ENCODE measurements at regions not wholly inside any gene's neighbourhood (a gene's known extent, or its start where the extent isn't known, plus 50 kb on each side); places are given as distances from the start of the nearest gene placed in this dataset.

DNA sequence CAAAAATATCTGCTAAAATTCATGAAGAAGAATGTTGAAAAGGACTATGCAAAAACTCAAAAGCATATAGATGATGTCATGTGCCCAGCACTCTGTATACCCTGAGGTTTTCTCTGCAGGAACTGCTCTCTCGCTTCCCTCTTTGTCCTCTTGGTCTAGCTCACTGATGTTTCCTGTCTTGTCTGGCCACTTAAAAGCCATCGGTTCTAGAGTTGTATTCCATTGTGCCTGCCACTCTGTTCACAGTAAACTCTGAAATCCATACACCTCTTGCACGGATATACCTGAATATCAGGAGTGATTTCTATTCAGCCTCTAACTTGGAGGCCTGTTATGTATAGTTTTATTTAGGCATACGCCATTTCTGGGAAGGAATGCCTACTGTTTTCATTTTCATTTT is 101.0 kb upstream of the CNTNAP4 start:
- CTCF ChIA-PET: no interaction called here
- H3K36me3 ChIP-seq (ENCODE audit: low read depth): no peaks in the 10 kb centered on the region
- H2AFZ ChIP-seq: no peak overlapping the region
- no peaks in the 10 kb centered on the region for H3K79me2 ChIP-seq (ENCODE audit: low read depth)
- H3K4me2 ChIP-seq: no peak overlapping the region
- H3K9me2 ChIP-seq (ENCODE audit: insufficient read depth): no peaks in the 10 kb centered on the region
- DNase-seq: no peak
- no peak overlapping the region for H3K27ac ChIP-seq
- H3K4me1 ChIP-seq (replicated peaks; ENCODE audit: insufficient read depth): no peaks in the 10 kb centered on the region
- POLR2A ChIA-PET (ENCODE audit: unreplicated experiment): no interaction called here
- intact Hi-C loops (cut with micrococcal nuclease; ENCODE audit: unreplicated experiment): no loop called here
- H3F3A ChIP-seq (ENCODE audit: insufficient read depth, low read depth): no peaks in the 10 kb centered on the region
- H3K9me3 ChIP-seq (ENCODE audit: insufficient read depth, low read depth): no peaks in the 10 kb centered on the region
- no peaks in the 10 kb centered on the region; the same call in 1 of the 2 replicates for H4K20me1 ChIP-seq (ENCODE audit: insufficient read depth)
- BruUV-seq (replicated peaks): no TSS peak
- H3K27me3 ChIP-seq (ENCODE audit: insufficient read depth, low read depth): no peaks in the 10 kb centered on the region
- TF ChIP-seq, protein P1, sequence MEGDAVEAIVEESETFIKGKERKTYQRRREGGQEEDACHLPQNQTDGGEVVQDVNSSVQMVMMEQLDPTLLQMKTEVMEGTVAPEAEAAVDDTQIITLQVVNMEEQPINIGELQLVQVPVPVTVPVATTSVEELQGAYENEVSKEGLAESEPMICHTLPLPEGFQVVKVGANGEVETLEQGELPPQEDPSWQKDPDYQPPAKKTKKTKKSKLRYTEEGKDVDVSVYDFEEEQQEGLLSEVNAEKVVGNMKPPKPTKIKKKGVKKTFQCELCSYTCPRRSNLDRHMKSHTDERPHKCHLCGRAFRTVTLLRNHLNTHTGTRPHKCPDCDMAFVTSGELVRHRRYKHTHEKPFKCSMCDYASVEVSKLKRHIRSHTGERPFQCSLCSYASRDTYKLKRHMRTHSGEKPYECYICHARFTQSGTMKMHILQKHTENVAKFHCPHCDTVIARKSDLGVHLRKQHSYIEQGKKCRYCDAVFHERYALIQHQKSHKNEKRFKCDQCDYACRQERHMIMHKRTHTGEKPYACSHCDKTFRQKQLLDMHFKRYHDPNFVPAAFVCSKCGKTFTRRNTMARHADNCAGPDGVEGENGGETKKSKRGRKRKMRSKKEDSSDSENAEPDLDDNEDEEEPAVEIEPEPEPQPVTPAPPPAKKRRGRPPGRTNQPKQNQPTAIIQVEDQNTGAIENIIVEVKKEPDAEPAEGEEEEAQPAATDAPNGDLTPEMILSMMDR (conservative IDR thresholded peaks at IDR 0.05): no peak
- TF ChIP-seq EZH2 (IDR thresholded peaks at IDR 0.05; ENCODE audit: low read depth): no peak
- H3K4me3 ChIP-seq: no peak overlapping the region

GRCh38 chr16:76176616-76177015 is 100.6 kb upstream of the CNTNAP4 start:
- Histone ChIP-seq H3K9me2 (ENCODE audit: insufficient read depth) (no peaks in the 10 kb centered on the region), H3K27ac (no peak overlapping the region), H3K27me3 (ENCODE audit: insufficient read depth, low read depth) (no peaks in the 10 kb centered on the region), H3K9me3 (ENCODE audit: insufficient read depth, low read depth) (no peaks in the 10 kb centered on the region), H3K36me3 (ENCODE audit: low read depth) (no peaks in the 10 kb centered on the region), H3F3A (ENCODE audit: insufficient read depth, low read depth) (no peaks in the 10 kb centered on the region), H3K4me2 (no peak overlapping the region), H3K4me1 (replicated peaks; ENCODE audit: insufficient read depth) (no peaks in the 10 kb centered on the region), H3K79me2 (ENCODE audit: low read depth) (no peaks in the 10 kb centered on the region), H3K4me3 (no peak overlapping the region), H2AFZ (no peak overlapping the region), H4K20me1 (ENCODE audit: insufficient read depth) (no peaks in the 10 kb centered on the region; the same call in 1 of the 2 replicates)
- TF ChIP-seq, protein P1 (conservative IDR thresholded peaks at IDR 0.05): no peak
- no peak for TF ChIP-seq EZH2 (IDR thresholded peaks at IDR 0.05; ENCODE audit: low read depth)
- POLR2A ChIA-PET (ENCODE audit: unreplicated experiment): no interaction called here
- intact Hi-C loops (cut with micrococcal nuclease; ENCODE audit: unreplicated experiment): no loop called here
- CTCF ChIA-PET: no interaction called here
- DNase-seq: no peak
- BruUV-seq (replicated peaks): no TSS peak

DNA sequence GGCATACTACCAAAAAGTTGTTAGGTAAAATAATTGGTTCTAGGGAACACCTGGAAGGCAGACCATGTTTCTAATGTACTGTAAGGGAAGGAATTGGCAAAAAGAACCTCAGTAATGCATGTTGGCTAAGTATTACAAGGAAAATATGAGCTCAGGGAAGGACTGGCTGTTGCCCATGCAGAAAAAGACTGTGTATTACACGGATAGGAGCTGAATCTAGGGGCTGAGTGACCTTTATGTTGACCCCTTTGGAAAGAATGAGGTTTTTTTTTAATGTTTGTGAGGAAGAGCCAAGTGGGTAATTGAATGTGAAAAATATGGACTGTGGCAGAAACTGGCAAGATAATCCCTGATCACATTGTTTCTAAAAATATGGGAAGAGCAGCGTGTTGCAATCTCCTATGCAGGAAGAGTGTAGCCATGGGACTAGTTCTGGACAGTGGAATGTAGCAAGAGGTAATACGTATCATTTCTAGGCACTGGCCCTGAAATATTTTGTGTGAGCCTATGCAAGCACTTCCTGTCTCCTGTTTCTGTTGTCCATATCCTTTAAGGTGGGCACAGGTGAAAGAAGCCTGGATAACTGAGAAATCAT is 95.1 kb upstream of the CNTNAP4 start:
- ChIA-PET CTCF (no interaction called here), POLR2A (ENCODE audit: unreplicated experiment) (no interaction called here)
- no TSS peak for BruUV-seq (replicated peaks)
- H3K36me3 ChIP-seq (ENCODE audit: low read depth): no peaks in the 10 kb centered on the region
- intact Hi-C loops (cut with micrococcal nuclease; ENCODE audit: unreplicated experiment): no loop called here
- H3K9me3 ChIP-seq (ENCODE audit: insufficient read depth, low read depth): no peaks in the 10 kb centered on the region
- H3K4me1 ChIP-seq (replicated peaks; ENCODE audit: insufficient read depth): no peaks in the 10 kb centered on the region
- H3K27ac ChIP-seq: no peak overlapping the region
- no peaks in the 10 kb centered on the region for H3K9me2 ChIP-seq (ENCODE audit: insufficient read depth)
- no peaks in the 10 kb centered on the region for H3K79me2 ChIP-seq (ENCODE audit: low read depth)
- DNase-seq: no peak
- H2AFZ ChIP-seq: no peak overlapping the region
- no peak for TF ChIP-seq EZH2 (IDR thresholded peaks at IDR 0.05; ENCODE audit: low read depth)
- TF ChIP-seq, protein P1 (conservative IDR thresholded peaks at IDR 0.05): no peak
- H3K27me3 ChIP-seq (ENCODE audit: insufficient read depth, low read depth): no peaks in the 10 kb centered on the region
- H3K4me2 ChIP-seq: no peak overlapping the region
- no peak overlapping the region for H3K4me3 ChIP-seq
- H4K20me1 ChIP-seq (ENCODE audit: insufficient read depth): no peaks in the 10 kb centered on the region; the same call in 1 of the 2 replicates
- H3F3A ChIP-seq (ENCODE audit: insufficient read depth, low read depth): no peaks in the 10 kb centered on the region
